HEK293T (cell line): ENCODE measurements at regions not wholly inside any gene's neighbourhood (a gene's known extent, or its start where the extent isn't known, plus 50 kb on each side); places are given as distances from the start of the nearest gene placed in this dataset.
"Not testable (repeated sequence)": the region's sequence is repeated elsewhere in the genome, so short reads cannot be mapped to it uniquely, and the experiment has no call there.

Source experiments
- HDGF ChIP-seq: fragments of 450-650 bp; IDR thresholded peaks from 2 replicates; pipeline ENCODE4 v1.6.1; 2017; ENCODE audit warnings: antibody characterized with exemption, borderline replicate concordance
- L3MBTL2 ChIP-seq: fragments of 450-650 bp; conservative IDR thresholded peaks from 2 replicates; pipeline ENCODE4 v1.6.1; 2016; ENCODE audit warnings: mild to moderate bottlenecking
- SP1 ChIP-seq: fragments of 450-650 bp; IDR thresholded peaks from 2 replicates; pipeline ENCODE4 v1.6.1; 2017
- SUZ12 ChIP-seq: fragments of 450-650 bp; IDR thresholded peaks from 2 replicates; pipeline ENCODE4 v1.6.1; 2016; ENCODE audit warnings: mild to moderate bottlenecking

DNA sequence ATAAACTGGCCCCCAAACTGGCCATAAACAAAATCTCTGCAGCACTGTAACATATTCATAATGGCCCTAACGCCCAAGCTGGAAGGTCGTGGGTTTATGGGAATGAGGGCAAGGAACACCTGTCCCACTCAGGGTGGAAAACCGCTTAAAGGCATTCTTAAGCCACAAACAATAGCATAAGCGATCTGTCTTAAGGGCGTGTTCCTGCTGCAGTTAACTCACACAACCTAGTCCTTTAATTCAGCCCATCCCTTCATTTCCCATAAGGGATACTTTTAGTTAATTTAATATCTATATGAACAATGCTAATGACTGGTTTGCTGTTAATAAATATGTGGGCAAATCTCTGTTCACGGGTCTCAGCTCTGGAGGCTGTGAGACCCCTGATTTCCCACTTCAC is 87.5 kb upstream of the VSTM2A start:
- TF ChIP-seq HDGF, SUZ12, L3MBTL2, SP1: not testable (repeated sequence)
